ENCODE measurements at regions not wholly inside any gene's neighbourhood (a gene's known extent, or its start where the extent isn't known, plus 50 kb on each side); places are given as distances from the start of the nearest gene placed in this dataset.
A peak's percentile ranks its signal among the peaks of the same experiment; 100 is the strongest.

DNA sequence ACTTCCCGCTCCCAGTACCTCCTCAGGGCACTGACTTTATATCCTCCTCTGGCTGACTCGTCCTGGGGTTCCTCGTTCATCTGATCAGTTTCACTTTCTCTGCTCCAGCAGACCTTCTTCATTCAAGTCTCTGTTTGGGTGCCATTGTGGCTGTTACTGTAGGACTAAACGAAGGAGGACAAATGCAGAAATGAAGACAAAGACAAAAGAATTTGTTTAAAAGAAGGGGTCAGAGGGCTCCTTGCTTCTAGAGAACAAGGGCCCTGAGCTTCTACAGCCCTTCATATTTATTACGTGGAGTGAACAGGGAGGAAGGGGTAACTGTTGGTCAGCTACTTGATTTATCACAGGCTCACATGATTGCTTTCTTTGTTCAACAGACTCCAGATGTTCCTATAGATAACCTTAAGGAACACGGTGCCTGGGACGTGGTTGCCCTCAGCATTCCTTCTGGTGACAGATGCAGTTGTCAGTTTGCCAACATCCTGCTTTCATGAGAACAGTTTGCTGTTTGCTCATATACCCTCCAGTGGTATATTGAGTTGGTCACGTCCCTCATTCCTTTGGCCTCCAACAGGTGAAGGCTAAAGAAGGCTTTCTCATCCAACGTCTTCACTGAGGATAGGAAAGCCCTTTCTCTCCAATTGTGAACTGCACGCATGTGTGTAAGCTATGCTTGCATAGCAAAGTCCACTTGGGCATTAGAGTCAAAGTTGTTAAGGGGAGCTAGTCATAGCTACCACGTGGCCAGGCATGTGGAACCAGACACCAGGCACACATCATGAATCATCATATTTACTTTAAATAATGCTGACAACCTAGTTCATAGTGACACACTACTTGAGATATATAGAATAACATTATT, 69.1 kb upstream of the BTN3A2 start:
- peak; percentile 60 for DNase-seq

DNA sequence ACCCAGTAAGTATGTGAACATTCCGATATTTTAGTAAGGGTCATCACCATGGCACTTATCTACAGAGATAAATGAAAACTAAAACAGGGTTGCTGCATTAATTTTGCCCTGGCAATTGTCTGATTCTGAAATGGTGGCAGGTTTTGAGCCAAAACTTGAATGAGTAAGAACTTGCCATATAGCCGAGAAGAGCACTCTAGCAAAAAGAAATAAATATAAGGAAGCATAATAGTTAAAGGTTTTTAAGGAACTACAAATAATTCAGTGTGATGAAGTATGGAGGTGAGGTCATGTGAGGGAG, 68.5 kb upstream of the BTN3A2 start:
- DNase-seq, result no peak

DNA sequence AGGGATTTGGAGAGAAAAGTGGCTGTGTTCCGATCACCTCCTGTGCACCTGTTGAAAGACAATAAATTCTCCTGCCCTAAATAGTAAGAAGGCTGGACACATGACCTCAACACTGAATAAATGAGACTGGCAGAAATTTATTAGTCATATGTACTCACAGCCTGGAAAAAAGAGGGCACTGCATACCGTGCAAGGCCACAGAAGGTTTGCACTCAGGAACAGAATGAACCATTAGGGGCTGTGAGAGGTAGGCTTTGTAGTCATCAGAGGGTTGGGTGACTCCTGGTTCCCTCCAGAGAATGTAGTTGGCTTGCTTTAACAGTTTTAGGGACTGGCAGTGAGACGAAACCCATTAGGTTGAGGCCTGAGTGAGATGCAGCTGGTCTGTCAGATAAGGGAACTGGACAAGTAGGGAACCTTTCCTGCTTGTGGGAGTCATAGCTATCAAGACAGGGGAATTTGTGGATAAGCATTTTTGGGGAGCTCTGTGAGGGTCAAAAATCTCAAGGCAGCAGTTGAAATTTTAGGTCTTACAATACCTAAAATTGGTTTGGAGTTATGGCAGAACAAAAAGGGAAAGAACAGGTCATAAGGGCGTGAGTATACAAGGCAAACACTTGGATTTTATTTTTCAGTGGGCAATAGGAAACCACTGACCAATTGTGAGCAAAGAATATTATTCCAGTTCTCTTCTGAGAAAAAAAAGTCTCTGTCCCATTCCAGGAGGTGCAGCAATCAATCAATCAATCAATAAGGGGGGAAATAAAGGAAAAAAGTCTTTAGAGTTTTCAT, 67.9 kb upstream of the BTN3A2 start:
- DNase-seq, result no peak

DNA sequence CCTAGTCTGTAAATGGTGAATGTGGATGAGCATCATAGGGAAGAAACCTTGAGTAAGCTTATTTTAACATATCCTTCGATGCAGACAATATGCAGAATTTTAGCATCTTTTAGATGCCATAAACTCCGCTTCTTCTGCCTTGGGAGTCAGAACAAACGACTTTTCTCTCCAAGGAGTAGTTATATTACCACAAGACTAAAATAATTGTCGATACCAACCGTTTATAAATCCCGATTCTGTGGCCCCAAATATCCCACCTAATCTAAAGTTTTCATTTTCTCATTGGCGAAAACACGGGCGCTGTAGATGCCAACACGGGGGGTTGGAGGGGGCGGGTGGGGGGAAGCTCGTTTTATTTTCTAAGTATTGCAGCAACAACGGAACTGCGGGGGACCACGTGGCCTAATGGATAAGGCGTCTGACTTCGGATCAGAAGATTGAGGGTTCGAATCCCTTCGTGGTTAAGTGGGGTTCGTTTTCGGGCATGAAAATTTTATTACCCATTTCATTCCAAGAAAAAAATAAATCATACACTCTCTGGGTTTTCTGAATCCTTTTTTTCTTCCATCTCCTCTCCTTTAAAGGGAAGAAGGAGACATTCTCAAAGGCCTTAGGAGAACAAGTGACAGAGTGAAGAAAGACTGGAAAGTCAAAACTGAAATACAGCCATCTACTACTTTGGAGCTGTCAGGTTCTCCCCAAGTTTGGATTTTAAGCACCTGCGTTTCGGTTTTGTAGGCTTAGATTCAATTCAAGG, 65.5 kb upstream of the BTN3A2 start:
- DNase-seq, result no peak

DNA sequence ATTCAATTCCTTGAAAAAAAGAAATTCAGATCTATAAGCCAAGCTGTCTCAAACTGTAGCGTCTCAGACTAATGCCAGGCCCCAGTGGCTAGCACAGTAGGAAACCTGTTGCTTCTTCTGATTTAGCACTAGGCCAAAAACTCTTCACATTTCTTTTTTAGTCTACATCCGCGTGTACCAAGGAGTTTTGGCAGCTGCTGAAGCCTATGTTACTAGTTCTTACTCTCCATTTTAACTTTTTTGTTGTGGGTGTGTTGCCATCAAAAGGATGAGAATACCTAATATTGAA, 65.0 kb upstream of the BTN3A2 start:
- DNase-seq, result no peak

DNA sequence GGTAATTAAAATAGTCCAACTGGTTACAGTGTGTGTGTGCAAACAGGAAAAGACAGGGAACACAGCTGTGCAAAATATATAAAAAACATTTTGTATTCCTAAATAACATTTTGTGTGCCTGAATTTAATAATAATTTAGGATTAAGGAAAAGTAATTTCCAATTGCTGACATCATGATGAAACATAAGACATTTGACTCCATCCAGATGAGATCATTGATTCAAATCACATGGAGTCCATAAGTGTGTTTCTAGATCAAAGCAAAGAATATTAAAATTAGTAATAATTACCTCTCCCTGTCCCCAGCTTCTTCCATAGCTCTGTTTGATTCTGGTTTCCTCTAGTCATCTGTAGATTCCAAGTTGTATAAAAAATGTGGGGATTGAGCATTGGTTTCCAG, 64.6 kb upstream of the BTN3A2 start:
- DNase-seq, result no peak

DNA sequence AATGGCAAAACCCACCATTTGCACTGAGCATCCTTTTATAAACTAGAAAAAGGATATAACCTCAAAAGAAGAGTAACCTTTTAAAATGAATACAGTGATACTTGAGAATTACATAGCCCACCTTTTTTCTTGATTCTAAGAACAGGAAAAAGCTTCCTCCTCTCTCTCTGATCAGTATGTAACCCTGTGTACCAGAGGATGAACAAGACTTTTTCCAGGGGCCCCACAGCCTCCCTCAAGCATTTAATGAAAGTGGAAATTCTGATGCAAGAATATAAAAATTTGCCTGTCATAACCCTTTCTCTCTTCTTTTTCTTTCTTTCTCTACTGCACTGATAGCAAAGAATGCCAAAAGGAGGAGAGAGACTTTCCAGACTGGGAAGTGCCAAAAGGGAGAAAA, 64.2 kb upstream of the BTN3A2 start:
- no peak for DNase-seq

DNA sequence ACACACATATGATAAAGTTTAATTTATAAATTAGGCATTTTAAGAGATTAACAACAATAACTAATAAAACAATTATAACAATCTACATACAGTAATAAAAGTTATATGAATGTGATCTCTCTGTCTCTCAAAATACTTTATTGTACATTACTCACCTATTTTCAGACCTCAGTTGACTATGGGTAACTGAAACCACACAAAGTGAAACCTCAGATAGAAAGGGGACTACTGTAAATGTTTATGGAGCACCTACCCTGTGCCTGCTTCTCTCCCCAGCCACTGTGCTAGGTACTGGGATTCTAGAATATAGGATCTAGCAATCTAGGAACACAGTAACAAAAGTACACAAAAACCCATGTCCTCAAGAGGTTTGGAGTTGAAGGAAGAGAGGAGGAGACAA, 63.4 kb upstream of the BTN3A2 start:
- DNase-seq, result no peak

DNA sequence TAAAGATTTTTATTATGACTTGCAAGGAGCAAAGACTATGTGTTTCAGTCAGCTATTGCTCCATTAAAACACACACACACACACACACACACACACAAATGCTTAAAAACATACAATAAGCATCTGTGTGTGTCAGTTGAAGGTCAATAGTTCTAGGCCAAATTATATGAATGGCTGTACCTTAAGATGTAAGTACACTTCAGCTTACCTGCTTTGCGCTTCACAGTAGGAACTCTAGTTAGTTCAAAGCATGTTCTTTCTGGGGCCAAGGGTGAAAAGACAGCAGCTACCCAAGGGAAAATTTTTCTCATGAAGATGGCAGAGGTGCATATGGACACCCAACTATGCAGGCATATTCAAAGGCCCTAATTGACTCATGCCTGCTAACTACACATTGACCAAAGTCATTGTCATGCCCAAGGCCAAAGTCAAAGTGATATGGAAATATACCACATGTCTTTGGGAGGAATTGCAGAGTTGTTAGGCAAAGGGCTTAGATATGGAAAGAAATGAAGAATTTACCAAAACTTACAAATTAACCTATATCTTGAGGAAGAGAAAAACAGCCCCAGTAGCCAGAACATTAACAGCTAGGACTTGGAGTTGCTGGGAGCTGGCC, 61.9 kb upstream of the BTN3A2 start:
- DNase-seq, result no peak

DNA sequence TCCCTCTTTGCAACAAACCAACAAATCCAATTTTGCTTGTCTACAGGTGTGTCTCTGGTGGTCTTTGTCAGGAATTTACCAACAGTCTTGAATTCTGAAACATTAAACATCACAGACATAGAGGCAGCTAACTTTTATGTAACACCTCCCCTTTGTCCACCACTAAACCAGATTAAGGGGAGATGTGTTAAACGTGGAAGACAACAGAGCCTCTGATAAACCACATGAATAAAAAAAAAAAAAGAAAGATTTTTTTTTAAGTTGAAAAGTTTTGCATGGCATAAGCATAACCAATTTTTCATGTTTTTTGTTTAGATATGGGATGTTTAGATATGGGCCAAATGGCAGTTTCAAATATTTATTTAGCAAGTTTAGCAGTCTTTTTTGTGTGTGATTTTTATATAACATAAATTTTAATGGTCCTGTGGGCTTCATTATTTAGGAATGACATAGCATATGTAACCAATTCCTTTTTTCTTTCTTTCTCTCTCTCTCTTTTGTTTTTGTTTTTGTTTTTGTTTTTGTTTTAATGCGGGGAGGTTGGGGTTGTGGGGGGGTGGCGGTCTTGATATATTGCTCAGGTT, 60.7 kb upstream of the BTN3A2 start:
- no peak for DNase-seq

DNA sequence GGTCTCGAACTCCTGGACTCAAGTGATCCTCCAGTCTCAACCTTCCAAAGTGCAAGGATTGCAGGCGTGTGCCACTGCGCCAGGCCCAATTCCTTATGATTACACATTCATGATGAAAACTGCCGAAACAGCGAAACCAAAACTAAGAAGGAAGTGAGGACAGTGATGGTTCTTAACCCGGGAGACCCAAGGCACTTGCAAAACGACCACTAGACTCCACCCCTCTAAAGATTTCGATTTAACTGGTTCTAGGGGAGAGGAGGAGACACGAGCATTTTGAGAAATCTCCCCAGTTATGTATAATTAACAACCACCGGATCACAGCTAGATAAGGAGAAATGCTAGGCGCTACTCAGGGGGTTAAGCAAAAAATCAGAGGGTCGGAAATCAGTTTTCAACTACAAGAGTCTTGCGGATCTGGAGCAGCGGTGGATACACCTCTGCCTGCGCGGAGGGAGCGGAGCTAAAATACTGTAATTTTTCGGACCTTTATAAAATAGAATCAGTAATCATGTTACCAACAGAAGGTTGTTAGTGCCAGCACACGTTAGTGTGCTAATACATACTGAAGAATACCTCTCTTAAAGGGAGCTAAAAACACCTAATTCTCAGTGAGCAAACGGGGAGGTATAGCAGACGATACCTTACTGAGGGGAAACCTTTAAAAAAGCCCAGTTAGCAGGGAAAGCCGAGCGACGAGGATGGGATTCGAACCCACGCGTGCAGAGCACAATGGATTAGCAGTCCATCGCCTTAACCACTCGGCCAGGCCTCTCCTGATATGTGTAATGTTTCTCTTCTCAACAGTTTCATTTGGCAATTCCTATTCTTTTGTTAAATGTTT, 60.0 kb upstream of the BTN3A2 start:
- DNase-seq, result peak; percentile 65

DNA sequence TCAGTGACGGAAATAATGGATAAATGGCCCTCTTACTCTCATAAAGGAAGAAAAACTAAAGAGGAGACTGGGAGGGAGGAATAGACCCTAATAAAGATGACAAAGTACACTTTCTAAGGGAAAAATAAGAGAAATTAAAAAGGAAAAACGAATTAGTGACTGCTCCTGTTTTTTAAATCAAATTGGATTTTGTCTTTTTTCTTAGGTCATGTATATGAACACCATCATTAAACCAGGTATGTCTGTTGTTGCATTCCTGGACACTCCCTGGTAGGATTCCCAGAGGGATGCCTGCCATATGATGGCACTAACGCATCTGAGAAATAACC, 59.4 kb upstream of the BTN3A2 start:
- DNase-seq, result no peak

DNA sequence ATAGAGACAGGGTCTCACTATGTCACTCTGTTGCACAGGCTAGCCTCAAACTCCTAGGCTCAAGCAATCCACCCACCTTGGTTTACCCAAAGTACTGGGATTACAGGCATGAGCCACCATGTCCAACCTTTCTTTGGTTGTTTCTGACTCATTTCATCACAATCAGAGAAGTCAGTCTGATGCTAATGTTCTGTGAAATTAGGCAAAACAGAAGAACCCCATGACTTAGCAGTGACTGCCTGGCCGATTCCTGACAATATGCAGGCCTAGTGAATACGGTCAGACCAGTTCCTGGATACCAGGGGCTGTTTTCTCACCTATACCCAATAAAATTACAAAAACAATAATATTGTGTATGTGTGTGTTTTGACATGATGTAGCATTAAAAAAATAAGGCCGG, 58.8 kb upstream of the BTN3A2 start:
- no peak for DNase-seq

DNA sequence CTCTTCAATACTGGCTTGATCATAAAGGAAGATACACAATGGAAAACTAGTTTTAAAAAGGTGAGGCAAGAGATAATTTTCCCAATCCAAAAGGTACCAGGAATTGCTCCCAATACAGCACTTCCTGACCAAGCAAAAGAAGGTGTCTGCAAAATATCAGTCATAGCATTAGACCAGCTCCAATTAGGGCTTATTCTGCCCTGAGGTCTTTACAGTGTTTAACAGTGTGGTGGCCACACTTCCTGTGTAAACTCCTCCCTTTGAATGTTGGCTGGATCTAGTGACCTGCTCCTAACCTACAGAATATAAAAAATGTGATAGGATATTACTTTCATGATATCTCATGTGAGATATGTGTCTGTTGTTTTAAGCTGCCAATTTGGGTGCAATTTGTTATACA, 57.1 kb upstream of the BTN3A2 start:
- no peak for DNase-seq

DNA sequence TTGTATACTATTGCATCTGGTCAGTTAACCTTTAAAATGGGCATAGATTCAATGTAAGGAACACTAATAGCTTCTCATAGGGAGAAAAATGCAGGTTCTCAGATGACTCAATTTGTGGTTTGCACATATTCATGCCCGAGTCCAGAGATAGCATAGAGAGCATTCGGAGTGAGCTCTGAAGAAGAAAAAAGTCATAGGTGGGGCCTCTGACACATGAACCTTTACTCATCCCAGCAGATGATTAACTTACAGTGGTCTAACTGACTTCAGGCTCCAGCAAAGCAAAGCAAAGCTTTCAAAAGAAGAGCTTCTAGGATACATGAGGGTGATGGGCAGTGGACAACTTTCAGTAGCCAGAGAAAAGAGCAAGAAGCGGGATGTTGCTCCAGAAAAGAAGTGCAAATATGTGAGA, 55.3 kb upstream of the BTN3A2 start:
- peak; percentile 87 for DNase-seq

DNA sequence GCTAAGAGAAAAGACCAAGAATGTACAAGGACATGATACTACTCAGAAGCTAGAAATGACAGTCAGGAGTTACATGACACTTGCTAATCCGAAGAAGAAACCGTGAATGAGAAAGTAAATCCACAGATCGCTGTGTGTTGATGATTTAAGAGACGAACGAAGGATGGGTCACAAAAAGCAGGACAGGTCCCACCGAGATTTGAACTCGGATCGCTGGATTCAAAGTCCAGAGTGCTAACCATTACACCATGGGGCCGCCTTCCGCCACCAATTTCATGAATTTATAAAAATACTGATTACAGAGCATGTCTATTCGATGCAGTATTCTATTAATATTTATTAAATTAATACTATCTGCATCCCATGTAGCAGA, 54.0 kb upstream of the BTN3A2 start:
- DNase-seq, result peak; percentile 68

DNA sequence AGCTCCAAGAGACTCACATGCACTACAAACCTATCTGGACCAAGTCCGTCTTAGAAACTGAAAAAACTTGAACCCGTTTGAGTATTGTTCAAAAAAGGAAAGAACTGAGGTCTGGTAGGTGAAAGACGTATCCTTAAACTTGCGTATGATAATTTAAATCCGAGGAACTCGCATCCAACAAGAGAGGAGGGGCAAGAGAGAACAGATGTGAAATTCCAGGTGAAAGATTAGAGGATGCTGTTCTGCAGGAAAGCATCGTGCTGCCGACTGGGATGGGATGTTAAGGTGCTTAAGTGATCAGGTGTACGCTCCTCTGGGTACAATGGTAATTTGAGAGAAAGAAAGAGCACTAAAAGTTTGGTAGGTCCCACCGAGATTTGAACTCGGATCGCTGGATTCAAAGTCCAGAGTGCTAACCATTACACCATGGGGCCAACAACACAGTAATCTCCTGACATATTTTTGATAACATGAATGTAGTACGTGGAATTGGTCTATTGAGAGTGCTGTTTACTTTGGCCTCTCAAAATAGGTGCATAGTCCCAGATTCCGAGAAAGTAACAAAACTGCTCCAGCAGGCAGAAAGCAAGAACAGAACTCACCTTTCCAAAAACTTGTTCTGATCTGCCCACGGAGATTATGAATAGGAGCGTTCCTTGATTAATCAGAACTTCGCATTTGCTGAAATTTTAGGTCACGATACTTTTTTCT, 53.5 kb upstream of the BTN3A2 start:
- DNase-seq, result peak; percentile 79

DNA sequence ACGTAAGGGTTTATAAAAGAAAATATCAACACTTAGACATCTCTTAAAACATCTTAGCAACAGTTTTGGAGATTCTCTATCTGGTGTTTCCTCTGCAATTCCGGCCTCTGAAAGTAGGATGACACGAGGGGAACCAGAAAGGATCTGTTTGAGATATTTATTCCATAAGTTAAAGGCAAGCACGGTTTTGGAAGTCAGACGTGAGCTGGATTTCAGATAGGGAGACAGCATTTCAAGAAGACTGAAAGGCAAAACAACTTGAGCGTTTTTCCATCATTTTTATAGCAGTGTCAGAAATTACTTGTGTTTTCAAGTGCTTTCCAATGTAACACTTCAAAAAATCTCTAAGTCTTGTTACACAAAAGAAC, 52.9 kb upstream of the BTN3A2 start:
- no peak for DNase-seq

DNA sequence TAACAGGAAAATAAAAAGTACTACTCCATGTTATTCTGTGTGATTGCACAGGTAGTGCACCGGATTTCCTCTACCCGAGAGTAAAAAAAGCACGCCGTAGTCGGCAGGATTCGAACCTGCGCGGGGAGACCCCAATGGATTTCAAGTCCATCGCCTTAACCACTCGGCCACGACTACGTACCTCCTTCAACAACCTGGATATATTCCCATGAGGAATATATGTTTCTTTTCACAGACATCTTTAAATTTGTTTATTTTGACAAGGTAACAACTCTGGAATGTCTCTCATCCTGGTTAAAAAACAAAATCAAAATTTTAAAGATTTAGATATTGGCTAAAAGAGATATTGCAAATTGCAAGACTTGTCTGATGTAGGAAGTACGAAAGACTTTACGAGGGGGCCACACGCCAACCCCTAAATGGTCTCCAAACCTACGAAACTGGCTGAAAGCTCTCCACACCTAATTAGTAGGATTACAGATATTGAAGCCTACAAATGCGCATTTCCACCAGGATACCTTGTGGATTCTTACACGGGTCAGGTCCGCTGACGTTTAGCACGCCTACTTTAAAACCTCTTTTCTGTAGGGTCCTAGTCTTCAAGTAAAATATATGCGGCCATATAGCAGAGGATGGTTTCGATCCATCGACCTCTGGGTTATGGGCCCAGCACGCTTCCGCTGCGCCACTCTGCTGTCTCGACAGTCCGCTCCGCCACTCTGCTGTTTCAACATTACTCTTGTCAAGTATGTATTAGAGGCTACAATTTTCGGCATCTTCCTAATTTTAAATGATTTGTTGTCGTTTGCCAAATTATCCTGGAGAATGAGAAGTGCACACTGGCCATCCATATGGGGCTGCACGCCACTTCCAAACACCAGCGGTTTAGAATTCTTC, 52.2 kb upstream of the BTN3A2 start:
- DNase-seq, result peak; percentile 96

Data from fibroblast of upper back skin (primary cell).